MM.1S (cell line): ENCODE measurements at regions not wholly inside any gene's neighbourhood (a gene's known extent, or its start where the extent isn't known, plus 50 kb on each side); places are given as distances from the start of the nearest gene placed in this dataset.

Experiments
- DNase-seq: peaks from one replicate; pipeline ENCODE4 v3.0.0-alpha.2; 2015
- H2AFZ ChIP-seq: fragments of 300-600 bp; sonication (generic); 2 replicates; pipeline ENCODE4 v1.6.0; 2016; ENCODE audit warnings: antibody characterized with exemption, low read length
- H3F3A ChIP-seq: fragments of 300-600 bp; sonication (generic); 2 replicates; pipeline ENCODE4 v1.6.1; 2016; ENCODE audit warnings: mild to moderate bottlenecking, antibody characterized with exemption, low read length, moderate library complexity, mixed read lengths; ENCODE audit not compliant: insufficient read depth
- H3K27ac ChIP-seq: fragments of 300-600 bp; sonication (generic); 2 replicates; pipeline ENCODE4 v1.5.1; 2016; ENCODE audit warnings: mild to moderate bottlenecking, low read length
- H3K27me3 ChIP-seq: fragments of 300-600 bp; sonication (generic); replicated peaks from 2 replicates; pipeline ENCODE4 v1.6.0; 2016; ENCODE audit warnings: low read length; ENCODE audit not compliant: insufficient read depth
- H3K36me3 ChIP-seq: fragments of 300-600 bp; sonication (generic); replicated peaks from 2 replicates; pipeline ENCODE4 v1.6.1; 2016; ENCODE audit warnings: mild to moderate bottlenecking, low read length, mixed read lengths; ENCODE audit not compliant: insufficient read depth
- H3K4me1 ChIP-seq: fragments of 300-600 bp; sonication (generic); 2 replicates; pipeline ENCODE4 v1.6.1; 2016; ENCODE audit warnings: low read length, mixed read lengths
- H3K4me2 ChIP-seq: fragments of 300-600 bp; sonication (generic); 2 replicates; pipeline ENCODE4 v1.6.0; 2016; ENCODE audit warnings: low read depth, low read length
- H3K4me3 ChIP-seq: fragments of 300-600 bp; sonication (generic); 2 replicates; pipeline ENCODE4 v1.5.1; 2016; ENCODE audit warnings: low read length, mixed read lengths
- H3K79me2 ChIP-seq: fragments of 300-600 bp; sonication (generic); 2 replicates; pipeline ENCODE4 v1.6.1; 2016; ENCODE audit warnings: mixed run types, low read length, mixed read lengths
- H3K9ac ChIP-seq: fragments of 300-600 bp; sonication (generic); 2 replicates; pipeline ENCODE4 v1.6.1; 2016; ENCODE audit warnings: low read length, mixed read lengths
- H3K9me2 ChIP-seq: fragments of 300-600 bp; sonication (generic); replicated peaks from 2 replicates; pipeline ENCODE4 v1.6.1; 2016; ENCODE audit warnings: mild to moderate bottlenecking, low read length, mixed read lengths; ENCODE audit not compliant: insufficient read depth
- H3K9me3 ChIP-seq: fragments of 300-600 bp; sonication (generic); replicated peaks from 2 replicates; pipeline ENCODE4 v1.6.1; 2016; ENCODE audit warnings: mild to moderate bottlenecking, low read length, mixed read lengths; ENCODE audit not compliant: insufficient read depth
- H4K20me1 ChIP-seq: fragments of 300-600 bp; sonication (generic); 2 replicates; pipeline ENCODE4 v1.6.1; 2016; ENCODE audit warnings: mild to moderate bottlenecking, low read length, moderate library complexity, mixed read lengths; ENCODE audit not compliant: insufficient read depth
- CTCF ChIP-seq: fragments of 300-600 bp; sonication (generic); IDR thresholded peaks from 2 replicates; pipeline ENCODE4 v1.5.1; 2016; ENCODE audit warnings: antibody characterized with exemption, low read length, mixed read lengths
- EZH2 ChIP-seq: fragments of 300-600 bp; sonication (generic); optimal IDR thresholded peaks from 2 replicates; pipeline ENCODE3; 2017; ENCODE audit warnings: low read depth, mild to moderate bottlenecking, antibody characterized with exemption, low read length, mixed read lengths
- EZH2phosphoT487 ChIP-seq: fragments of 300-600 bp; sonication (generic); IDR thresholded peaks from 2 replicates; pipeline ENCODE4 v1.6.1; 2018; ENCODE audit warnings: antibody characterized with exemption, low read length

DNA sequence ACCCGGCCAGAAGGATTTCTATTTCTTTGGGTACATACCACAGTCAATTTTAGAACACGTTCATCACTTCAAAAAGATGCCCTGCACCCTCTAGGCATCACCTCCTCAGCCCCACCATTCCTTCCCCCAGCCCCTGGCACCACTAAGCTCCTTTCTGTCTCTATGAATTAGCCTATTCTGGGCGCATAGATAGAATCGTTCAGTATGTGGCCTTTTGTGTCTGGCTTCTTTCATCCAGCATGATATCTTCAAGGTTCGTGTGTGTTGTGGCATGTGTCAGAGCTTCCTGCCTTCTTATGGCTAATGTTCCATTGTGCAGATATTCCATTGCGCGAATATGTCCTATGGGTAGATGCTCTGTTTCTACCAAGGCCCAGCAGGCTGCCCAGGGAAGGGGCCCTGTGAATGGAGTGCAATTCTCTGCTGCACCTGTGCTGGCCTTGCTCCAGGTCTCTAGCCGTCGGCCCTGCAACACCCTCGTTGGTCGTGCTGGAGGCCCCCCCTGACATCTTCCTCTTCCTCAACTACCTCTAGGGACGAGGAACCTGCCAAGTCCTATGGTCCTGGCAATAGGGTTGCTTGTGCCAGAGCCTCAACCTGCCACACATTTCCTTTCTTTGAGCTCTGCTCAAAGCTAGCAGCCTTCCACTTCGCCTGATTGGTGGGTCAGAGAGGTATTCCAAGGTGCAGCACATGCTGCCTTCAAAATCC is 113.5 kb downstream of the RIPK4 start:
- TF ChIP-seq EZH2 (no peak), EZH2phosphoT487 (no peak), CTCF (no peak)
- Histone ChIP-seq H2AFZ (no peak overlapping the region), H3K4me1 (no peaks in the 10 kb centered on the region), H3K9me3 (no peaks in the 10 kb centered on the region), H3K4me3 (no peak overlapping the region), H3K36me3 (no peaks in the 10 kb centered on the region), H3K9ac (no peak overlapping the region), H3F3A (no peaks in the 10 kb centered on the region), H3K27me3 (peaks cover 53% of the 10 kb centered on the region), H3K27ac (no peak overlapping the region), H3K79me2 (no peaks in the 10 kb centered on the region), H4K20me1 (no peaks in the 10 kb centered on the region), H3K4me2 (no peak overlapping the region), H3K9me2 (no peaks in the 10 kb centered on the region)
- DNase-seq: no peak

- Histone ChIP-seq H3K9me2 (no peaks in the 10 kb centered on the region), H3K9me3 (no peaks in the 10 kb centered on the region), H3K79me2 (no peaks in the 10 kb centered on the region), H3F3A (no peaks in the 10 kb centered on the region), H2AFZ (no peak overlapping the region), H3K9ac (no peak overlapping the region), H3K4me2 (no peak overlapping the region), H3K36me3 (no peaks in the 10 kb centered on the region), H3K4me3 (no peak overlapping the region), H3K4me1 (no peaks in the 10 kb centered on the region), H4K20me1 (no peaks in the 10 kb centered on the region), H3K27ac (no peak overlapping the region), H3K27me3 (peaks cover 41% of the 10 kb centered on the region)
- DNase-seq: no peak
- TF ChIP-seq EZH2phosphoT487 (no peak), EZH2 (no peak), CTCF (no peak)
Measured at GRCh38 chr21:41651830-41652229, 115.0 kb downstream of the RIPK4 start.

GRCh38 chr21:41651406-41651805 is 115.4 kb downstream of the RIPK4 start:
- H3K27me3 ChIP-seq: peaks cover 37% of the 10 kb centered on the region
- no peak overlapping the region for H3K4me2 ChIP-seq
- no peak overlapping the region for H3K9ac ChIP-seq
- no peaks in the 10 kb centered on the region for H3F3A ChIP-seq
- H3K9me2 ChIP-seq: no peaks in the 10 kb centered on the region
- DNase-seq: no peak
- H3K4me3 ChIP-seq: no peak overlapping the region
- no peak overlapping the region for H2AFZ ChIP-seq
- H3K36me3 ChIP-seq: no peaks in the 10 kb centered on the region
- H3K9me3 ChIP-seq: no peaks in the 10 kb centered on the region
- TF ChIP-seq EZH2: no peak
- no peak for TF ChIP-seq CTCF
- TF ChIP-seq EZH2phosphoT487: no peak
- no peaks in the 10 kb centered on the region for H3K4me1 ChIP-seq
- H4K20me1 ChIP-seq: no peaks in the 10 kb centered on the region
- H3K27ac ChIP-seq: no peak overlapping the region
- no peaks in the 10 kb centered on the region for H3K79me2 ChIP-seq
